ENCODE measurements at regions not wholly inside any gene's neighbourhood (a gene's known extent, or its start where the extent isn't known, plus 50 kb on each side); places are given as distances from the start of the nearest gene placed in this dataset.

GRCh38 chr1:61581251-61581650, 143.7 kb downstream of the TM2D1 start:
- TF ChIP-seq CTCF (IDR thresholded peaks at IDR 0.05; ENCODE audit: poor library complexity, severe bottlenecking) (no peak), EP300 (conservative IDR thresholded peaks at IDR 0.05; ENCODE audit: poor library complexity, severe bottlenecking) (no peak), POLR2AphosphoS5 (IDR thresholded peaks at IDR 0.05) (no peak)

Data from neural cell (in vitro differentiated cells).